IMR-90 (cell line): ENCODE measurements at regions not wholly inside any gene's neighbourhood (a gene's known extent, or its start where the extent isn't known, plus 50 kb on each side); places are given as distances from the start of the nearest gene placed in this dataset.

Experiments
- ATAC-seq: fragments of 200-7000 bp; cut with Tn5 transposase; 2 replicates; pipeline ENCODE4 v1.9.1; 2020; ENCODE audit warnings: low read depth, mild to moderate bottlenecking, moderate library complexity
- BruUV-seq: library from RNA; stranded (reverse); fragments of 400-500 nt; replicated peaks from 2 replicates; lab custom pipeline; 2021; lab: Mats Ljungman, UMichigan
- CTCF ChIA-PET: fragments of 300-600 bp; formaldehyde crosslinking; extraction: SDS; loops from one replicate; lab custom pipeline; 2021; ENCODE audit warnings: antibody characterized with exemption; lab: Yijun Ruan, JAX
- POLR2A ChIA-PET: fragments of 300-600 bp; sonication (Branson Sonifier 250); formaldehyde crosslinking; loops from one replicate; lab custom pipeline; 2022; ENCODE audit warnings: antibody characterized with exemption; ENCODE audit not compliant: unreplicated experiment; lab: Charles Lee
- DNase-seq: peaks from one replicate; pipeline ENCODE4 v3.0.0; 2013
- H2AFZ ChIP-seq: replicated peaks from 2 replicates; pipeline ENCODE3; 2013; ENCODE audit warnings: low read length, mild to moderate bottlenecking; ENCODE audit not compliant: poor library complexity
- H2AK5ac ChIP-seq: 2 replicates; pipeline ENCODE4 v1.6.1; 2013; ENCODE audit warnings: low read depth, low read length, inconsistent platforms
- H2AK9ac ChIP-seq: replicated peaks from 2 replicates; pipeline ENCODE3; 2013; ENCODE audit warnings: mild to moderate bottlenecking, low read depth, low read length, moderate library complexity; ENCODE audit not compliant: poor library complexity
- H2BK120ac ChIP-seq: 2 replicates; pipeline ENCODE4 v1.6.1; 2013; ENCODE audit warnings: low read depth, low read length, inconsistent platforms
- H2BK15ac ChIP-seq: 3 replicates; pipeline ENCODE4 v1.6.1; 2013; ENCODE audit warnings: low read depth, low read length, inconsistent platforms
- H2BK20ac ChIP-seq: 2 replicates; pipeline ENCODE4 v1.6.1; 2013; ENCODE audit warnings: low read depth, mild to moderate bottlenecking, inconsistent platforms, low read length, moderate library complexity
- H2BK5ac ChIP-seq: 2 replicates; pipeline ENCODE4 v1.6.1; 2013; ENCODE audit warnings: mild to moderate bottlenecking, low read depth, low read length, inconsistent platforms; ENCODE audit not compliant: poor library complexity, severe bottlenecking
- H3K14ac ChIP-seq: replicated peaks from 2 replicates; pipeline ENCODE4 v1.6.1; 2013; ENCODE audit warnings: low read depth, low read length, inconsistent platforms
- H3K18ac ChIP-seq: 2 replicates; pipeline ENCODE4 v1.6.1; 2013; ENCODE audit warnings: low read depth, low read length, control low read depth
- H3K23ac ChIP-seq: 2 replicates; pipeline ENCODE4 v1.6.1; 2013; ENCODE audit warnings: low read depth, low read length, inconsistent platforms
- H3K27ac ChIP-seq: 2 replicates; pipeline ENCODE4 v1.5.1; 2013; ENCODE audit warnings: mild to moderate bottlenecking, control low read depth, low read length; ENCODE audit not compliant: insufficient read depth
- H3K27me3 ChIP-seq: 2 replicates; pipeline ENCODE4 v1.6.1; 2013; ENCODE audit warnings: low read length; ENCODE audit not compliant: control insufficient read depth, insufficient read depth
- H3K36me3 ChIP-seq: 2 replicates; pipeline ENCODE4 v1.6.1; 2013; ENCODE audit warnings: low read length, mixed read lengths; ENCODE audit not compliant: control insufficient read depth, insufficient read depth
- H3K4ac ChIP-seq: 2 replicates; pipeline ENCODE4 v1.6.1; 2013; ENCODE audit warnings: low read depth, low read length, inconsistent platforms
- H3K4me1 ChIP-seq: 2 replicates; pipeline ENCODE4 v1.6.1; 2013; ENCODE audit warnings: low read length, mixed read lengths; ENCODE audit not compliant: control insufficient read depth, insufficient read depth
- H3K4me2 ChIP-seq: 2 replicates; pipeline ENCODE4 v1.6.1; 2013; ENCODE audit warnings: low read depth, mild to moderate bottlenecking, control low read depth, low read length, moderate library complexity
- H3K4me3 ChIP-seq: 2 replicates; pipeline ENCODE4 v1.5.1; 2013; ENCODE audit warnings: low read depth, mild to moderate bottlenecking, control low read depth, low read length, moderate library complexity; ENCODE audit not compliant: insufficient read depth
- H3K56ac ChIP-seq: 2 replicates; pipeline ENCODE4 v1.6.1; 2013; ENCODE audit warnings: low read length, inconsistent platforms; ENCODE audit not compliant: insufficient read depth; ENCODE audit errors: extremely low read depth
- H3K79me1 ChIP-seq, 2 experiments: 2 replicates each; pipeline ENCODE4 v1.6.1; 2013; ENCODE audit warnings: low read length in 2 of 2, inconsistent platforms in 1 of 2, low read depth in 1 of 2
- H3K9ac ChIP-seq: 2 replicates; pipeline ENCODE4 v1.6.1; 2013; ENCODE audit warnings: low read depth, low read length, control low read depth
- H3K9me1 ChIP-seq: 2 replicates; pipeline ENCODE4 v1.6.1; 2013; ENCODE audit warnings: low read length, inconsistent platforms; ENCODE audit not compliant: insufficient read depth
- H3K9me3 ChIP-seq: 2 replicates; pipeline ENCODE4 v1.6.1; 2013; ENCODE audit warnings: low read length; ENCODE audit not compliant: control insufficient read depth, insufficient read depth
- H4K20me1 ChIP-seq: 2 replicates; pipeline ENCODE4 v1.6.1; 2013; ENCODE audit warnings: low read length, inconsistent platforms; ENCODE audit not compliant: insufficient read depth
- H4K5ac ChIP-seq: 2 replicates; pipeline ENCODE4 v1.6.1; 2013; ENCODE audit warnings: mild to moderate bottlenecking, low read depth, low read length, control low read depth
- H4K8ac ChIP-seq, 2 experiments: 2 replicates each; pipeline ENCODE4 v1.6.1; 2013; ENCODE audit warnings: low read depth in 2 of 2, low read length in 2 of 2, control low read depth in 1 of 2, inconsistent platforms in 1 of 2
- H4K91ac ChIP-seq: 2 replicates; pipeline ENCODE4 v1.6.1; 2013; ENCODE audit warnings: low read depth, low read length, inconsistent platforms; ENCODE audit not compliant: insufficient read depth
- BHLHE40 ChIP-seq: fragments of 150-350 bp; IDR thresholded peaks from 2 replicates; pipeline ENCODE4 v1.6.1; 2016; ENCODE audit warnings: mild to moderate bottlenecking, low read depth, low read length
- CHD1 ChIP-seq: IDR thresholded peaks from 2 replicates; pipeline ENCODE4 v1.6.1; 2012; ENCODE audit warnings: low read depth, low read length, improper control_type of control experiment
- MAFK ChIP-seq: IDR thresholded peaks from 2 replicates; pipeline ENCODE4 v1.6.1; 2012; ENCODE audit warnings: low read depth, low read length, improper control_type of control experiment
- SMC3 ChIP-seq: fragments of 150-350 bp; IDR thresholded peaks from 2 replicates; pipeline ENCODE4 v1.6.1; 2016; ENCODE audit warnings: low read depth, mild to moderate bottlenecking, antibody characterized with exemption, low read length, moderate library complexity
- WGBS, 2 experiments: methylation state at CpG; one replicate each; pipeline versions ENCODE4 v1.1.5 to v1.1.7; 2013; ENCODE audit warnings: missing lambda C conversion rate in 2 of 2; ENCODE audit not compliant: insufficient read length in 1 of 2; ENCODE audit errors: extremely low coverage in 2 of 2; 5-methylcytosine and 5-hydroxymethylcytosine counted together
- dilution Hi-C: fragments of 300-500 bp; cut with HindIII; formaldehyde crosslinking; loops from one replicate; pipeline ENCODE4 v1.14.3; 2018; ENCODE audit warnings: low sequenced_read_pairs; ENCODE audit not compliant: unreplicated experiment
- in situ Hi-C: fragments of 300-500 bp; cut with MboI; formaldehyde crosslinking; loops from 3 replicates; pipeline ENCODE4 v1.14.3; 2019; ENCODE audit warnings: low sequenced_read_pairs, inconsistent platforms, mixed read lengths
- intact Hi-C: fragments of 100-400 bp; cut with micrococcal nuclease; formaldehyde crosslinking; loops from 2 replicates; pipeline ENCODE4 v1.10.0; 2022
- TF ChIP-seq, protein P1 (sequence below): fragments of 150-350 bp; IDR thresholded peaks from 2 replicates; pipeline ENCODE4 v1.6.1; 2017; ENCODE audit warnings: mild to moderate bottlenecking, antibody characterized with exemption, low read length, low read depth
- TF ChIP-seq, protein P2 (sequence below): fragments of 150-350 bp; IDR thresholded peaks from 2 replicates; pipeline ENCODE4 v1.6.1; 2016; ENCODE audit warnings: low read depth, mild to moderate bottlenecking, low read length, moderate library complexity, borderline replicate concordance

DNA sequence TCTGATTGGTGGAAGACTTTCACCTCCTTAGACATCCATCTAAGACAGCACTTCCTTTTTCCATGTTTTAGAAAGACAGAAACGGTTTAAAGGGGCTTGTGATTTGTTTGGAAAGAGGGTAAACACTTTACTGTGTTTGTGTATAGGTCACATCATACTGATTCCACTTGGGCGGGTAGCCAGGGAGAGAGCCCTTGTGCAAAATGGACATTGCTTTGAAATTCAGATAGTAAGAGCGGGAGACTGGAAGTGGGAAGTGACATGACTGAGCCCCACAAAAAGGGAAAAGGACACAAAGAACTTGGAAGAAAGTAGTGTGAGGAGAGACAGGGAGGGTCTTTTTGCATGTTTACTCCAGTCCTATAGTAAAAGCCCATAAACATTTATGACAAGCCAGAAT, 195.6 kb upstream of the CNTN4 start:
- no peak overlapping the region for H3K14ac ChIP-seq
- H3K79me1 ChIP-seq, result no peaks in the 10 kb centered on the region
- POLR2A ChIA-PET, result no interaction called here
- H3K9me3 ChIP-seq, result peaks cover 10% of the 10 kb centered on the region
- no peak overlapping the region for H3K56ac ChIP-seq
- H2AK9ac ChIP-seq, result no peak overlapping the region
- CTCF ChIA-PET, result no interaction called here
- no peak overlapping the region for H3K4me2 ChIP-seq
- no CpG with 5 or more reads among the region's 3 CpGs for WGBS, 2 experiments
- no peak overlapping the region for H3K4ac ChIP-seq
- H2BK20ac ChIP-seq, result no peak overlapping the region
- no peaks in the 10 kb centered on the region for H3K9me1 ChIP-seq
- intact Hi-C loops (no loop called here), in situ Hi-C loops (no loop called here), dilution Hi-C loops (no loop called here)
- no peak overlapping the region for H3K4me3 ChIP-seq
- no peak overlapping the region for H2BK120ac ChIP-seq
- TF ChIP-seq MAFK, result no peak
- TF ChIP-seq, protein P1, sequence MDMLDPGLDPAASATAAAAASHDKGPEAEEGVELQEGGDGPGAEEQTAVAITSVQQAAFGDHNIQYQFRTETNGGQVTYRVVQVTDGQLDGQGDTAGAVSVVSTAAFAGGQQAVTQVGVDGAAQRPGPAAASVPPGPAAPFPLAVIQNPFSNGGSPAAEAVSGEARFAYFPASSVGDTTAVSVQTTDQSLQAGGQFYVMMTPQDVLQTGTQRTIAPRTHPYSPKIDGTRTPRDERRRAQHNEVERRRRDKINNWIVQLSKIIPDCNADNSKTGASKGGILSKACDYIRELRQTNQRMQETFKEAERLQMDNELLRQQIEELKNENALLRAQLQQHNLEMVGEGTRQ, result no peak
- no peak for TF ChIP-seq BHLHE40
- TF ChIP-seq, protein P2, sequence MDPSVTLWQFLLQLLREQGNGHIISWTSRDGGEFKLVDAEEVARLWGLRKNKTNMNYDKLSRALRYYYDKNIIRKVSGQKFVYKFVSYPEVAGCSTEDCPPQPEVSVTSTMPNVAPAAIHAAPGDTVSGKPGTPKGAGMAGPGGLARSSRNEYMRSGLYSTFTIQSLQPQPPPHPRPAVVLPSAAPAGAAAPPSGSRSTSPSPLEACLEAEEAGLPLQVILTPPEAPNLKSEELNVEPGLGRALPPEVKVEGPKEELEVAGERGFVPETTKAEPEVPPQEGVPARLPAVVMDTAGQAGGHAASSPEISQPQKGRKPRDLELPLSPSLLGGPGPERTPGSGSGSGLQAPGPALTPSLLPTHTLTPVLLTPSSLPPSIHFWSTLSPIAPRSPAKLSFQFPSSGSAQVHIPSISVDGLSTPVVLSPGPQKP, result no peak
- TF ChIP-seq CHD1, result no peak
- no peak for TF ChIP-seq SMC3
- no peak overlapping the region for H3K27ac ChIP-seq
- DNase-seq (no peak), ATAC-seq (no peak)
- no TSS peak for BruUV-seq
- no peaks in the 10 kb centered on the region for H3K4me1 ChIP-seq
- no peak overlapping the region for H3K9ac ChIP-seq
- no peak overlapping the region for H2AK5ac ChIP-seq
- no peak overlapping the region for H4K8ac ChIP-seq
- H4K91ac ChIP-seq, result no peak overlapping the region
- H3K23ac ChIP-seq, result no peak overlapping the region
- no peak overlapping the region for H2AFZ ChIP-seq
- H3K18ac ChIP-seq, result no peak overlapping the region
- no peaks in the 10 kb centered on the region for H3K27me3 ChIP-seq
- H4K20me1 ChIP-seq, result no peaks in the 10 kb centered on the region
- no peak overlapping the region for H4K5ac ChIP-seq
- H2BK15ac ChIP-seq, result no peak overlapping the region
- H2BK5ac ChIP-seq, result no peak overlapping the region
- H3K36me3 ChIP-seq, result no peaks in the 10 kb centered on the region
